Ovary (tissue), 3 donors: ENCODE measurements at regions not wholly inside any gene's neighbourhood (a gene's known extent, or its start where the extent isn't known, plus 50 kb on each side); places are given as distances from the start of the nearest gene placed in this dataset.

ENCODE experiments used
- CTCF ChIP-seq, 3 donors: fragments of 450-650 bp in 2 of 3; fragments of 200-600 bp in 1 of 3; IDR thresholded peaks; one replicate each; pipeline versions ENCODE4 v1.5.1 to v1.8.0; 2016 to 2022; ENCODE audit warnings: antibody characterized with exemption in 3 of 3, mild to moderate bottlenecking in 1 of 3
- POLR2A ChIP-seq: fragments of 450-650 bp; IDR thresholded peaks from one replicate; pipeline ENCODE4 v1.6.1; 2017; ENCODE audit warnings: antibody characterized with exemption, mild to moderate bottlenecking, moderate library complexity
- donor health status: DM: no; HTN: no; CAD: no.

- TF ChIP-seq POLR2A: no peak
- TF ChIP-seq CTCF (IDR thresholded peaks at IDR 0.05): no peak
These were observed 70.3 kb upstream of the MDM1 start for GRCh38 chr12:68402422-68402821.
